NT2/D1 (cell line): ENCODE measurements at regions not wholly inside any gene's neighbourhood (a gene's known extent, or its start where the extent isn't known, plus 50 kb on each side); places are given as distances from the start of the nearest gene placed in this dataset.

Source experiments
- DNase-seq: peaks from one replicate; pipeline ENCODE4 v3.0.0-alpha.2; 2011; ENCODE audit warnings: low read depth, low spot score
- H3K27me3 ChIP-seq: 2 replicates; pipeline ENCODE4 v1.6.0; 2011; ENCODE audit warnings: mild to moderate bottlenecking; ENCODE audit not compliant: insufficient read length, insufficient read depth
- H3K36me3 ChIP-seq: 2 replicates; pipeline ENCODE4 v1.6.1; 2011; ENCODE audit warnings: mild to moderate bottlenecking, low read length, mixed read lengths; ENCODE audit not compliant: insufficient read depth, insufficient read length
- H3K4me1 ChIP-seq: 2 replicates; pipeline ENCODE4 v1.5.1; 2011; ENCODE audit not compliant: insufficient read depth, insufficient read length
- H3K4me3 ChIP-seq: 2 replicates; pipeline ENCODE4 v1.5.1; 2011; ENCODE audit warnings: low read depth; ENCODE audit not compliant: insufficient read length
- H3K9ac ChIP-seq: 2 replicates; pipeline ENCODE4 v1.6.0; 2011; ENCODE audit warnings: low read depth; ENCODE audit not compliant: insufficient read length
- H3K9me3 ChIP-seq: 2 replicates; pipeline ENCODE4 v1.5.1; 2011; ENCODE audit warnings: mild to moderate bottlenecking, low read length; ENCODE audit not compliant: insufficient read depth
- SUZ12 ChIP-seq: IDR thresholded peaks from 2 replicates; pipeline ENCODE4 v1.6.1; 2011; ENCODE audit not compliant: insufficient read length, insufficient read depth; ENCODE audit errors: extremely low read depth
- YY1 ChIP-seq: IDR thresholded peaks from 2 replicates; pipeline ENCODE4 v1.6.1; 2011; ENCODE audit not compliant: insufficient read length, insufficient read depth
- ZNF274 ChIP-seq: IDR thresholded peaks from 2 replicates; pipeline ENCODE4 v1.6.1; 2011; ENCODE audit warnings: mild to moderate bottlenecking, low read depth, low read length

DNA sequence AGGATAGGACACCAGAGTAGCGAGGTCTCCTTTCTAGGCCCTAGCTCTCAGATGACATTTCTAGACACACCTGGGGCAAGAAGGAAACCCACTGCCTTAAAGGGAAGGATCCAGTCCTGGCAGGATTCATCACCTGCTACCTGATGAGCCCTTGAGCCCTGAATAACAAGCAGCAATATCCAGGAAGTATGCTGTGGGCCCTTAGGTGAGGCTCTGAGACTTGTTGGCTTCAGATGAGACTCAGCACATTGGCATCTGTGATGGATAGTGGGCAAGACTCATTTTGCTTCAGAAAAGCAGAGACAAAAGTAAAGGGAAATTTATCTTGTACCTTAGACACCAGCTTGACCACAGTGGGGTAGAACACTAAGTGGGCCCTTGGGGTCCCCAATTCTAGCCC lies 238.4 kb upstream of the MEOX2 start:
- Histone ChIP-seq H3K4me3 (no peak overlapping the region), H3K9ac (no peak overlapping the region), H3K4me1 (no peaks in the 10 kb centered on the region), H3K36me3 (no peaks in the 10 kb centered on the region), H3K27me3 (no peaks in the 10 kb centered on the region), H3K9me3 (no peaks in the 10 kb centered on the region)
- no peak for DNase-seq
- TF ChIP-seq ZNF274 (no peak), YY1 (no peak), SUZ12 (no peak)

DNA sequence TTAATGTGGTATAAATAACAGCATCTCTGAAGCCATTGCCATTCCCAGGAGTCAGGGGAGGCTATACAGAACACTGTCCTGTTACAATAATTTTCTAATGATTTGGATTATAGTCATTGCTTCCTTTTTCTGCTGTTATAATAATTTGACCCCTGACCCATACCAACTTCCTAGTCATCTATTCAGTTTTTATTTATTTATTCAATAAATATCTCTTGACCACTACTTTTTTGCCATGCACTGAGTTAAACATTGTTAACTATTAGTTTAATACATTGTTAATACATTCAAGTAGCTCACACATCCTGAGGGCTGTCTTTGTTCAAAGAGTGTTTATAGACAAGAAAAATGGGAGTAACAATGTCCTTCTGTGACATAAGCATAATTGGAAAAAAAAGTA lies 235.5 kb upstream of the MEOX2 start:
- Histone ChIP-seq H3K4me1 (no peaks in the 10 kb centered on the region), H3K9ac (no peak overlapping the region), H3K9me3 (no peaks in the 10 kb centered on the region), H3K36me3 (no peaks in the 10 kb centered on the region), H3K27me3 (no peaks in the 10 kb centered on the region), H3K4me3 (no peak overlapping the region)
- no peak for DNase-seq
- TF ChIP-seq SUZ12 (no peak), ZNF274 (no peak), YY1 (no peak)

DNA sequence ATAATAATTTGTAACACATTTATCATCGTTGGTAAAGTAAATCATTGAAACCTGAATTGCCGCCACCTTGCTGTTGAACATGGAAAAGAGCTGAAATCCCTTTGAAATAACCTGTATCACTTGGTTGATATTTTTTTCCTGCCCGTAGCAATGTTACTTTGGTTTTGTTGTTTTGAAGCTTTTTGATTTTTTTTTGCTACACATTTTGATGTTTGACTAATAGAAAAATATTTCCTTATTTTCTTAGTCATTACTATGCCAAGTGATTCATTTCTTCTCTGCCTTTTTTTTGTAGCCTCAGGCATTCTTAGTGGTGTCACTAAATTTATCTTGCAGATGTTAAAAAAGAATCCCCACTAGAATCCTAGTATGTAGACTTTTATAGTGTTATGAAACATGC lies 235.1 kb upstream of the MEOX2 start:
- no peak for DNase-seq
- TF ChIP-seq ZNF274 (no peak), SUZ12 (no peak), YY1 (no peak)
- no peaks in the 10 kb centered on the region for H3K9me3 ChIP-seq
- no peak overlapping the region for H3K4me3 ChIP-seq
- H3K36me3 ChIP-seq = no peaks in the 10 kb centered on the region
- H3K27me3 ChIP-seq = no peaks in the 10 kb centered on the region
- H3K9ac ChIP-seq = no peak overlapping the region
- no peaks in the 10 kb centered on the region for H3K4me1 ChIP-seq

DNA sequence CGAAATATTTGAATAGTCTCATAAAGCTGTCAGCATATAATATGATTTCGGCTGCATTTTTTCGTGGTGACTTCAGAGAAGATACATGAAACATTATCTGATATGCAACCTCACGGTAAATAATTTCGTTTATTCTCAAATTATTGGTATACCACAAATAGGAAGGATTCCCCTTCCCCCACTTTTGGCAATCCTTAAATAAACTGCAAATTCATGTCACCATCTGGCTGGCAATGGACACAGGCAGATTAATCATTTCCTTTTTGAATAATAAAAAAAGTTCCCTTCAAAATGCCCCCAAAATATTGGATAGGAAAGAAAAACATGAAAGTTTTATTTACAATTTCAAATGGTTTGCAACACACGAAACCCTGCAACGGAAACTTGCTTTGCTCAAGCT lies 234.5 kb upstream of the MEOX2 start:
- Histone ChIP-seq H3K4me1 (no peaks in the 10 kb centered on the region), H3K9ac (no peak overlapping the region), H3K4me3 (no peak overlapping the region), H3K36me3 (no peaks in the 10 kb centered on the region), H3K27me3 (no peaks in the 10 kb centered on the region), H3K9me3 (no peaks in the 10 kb centered on the region)
- no peak for TF ChIP-seq ZNF274
- TF ChIP-seq YY1 = no peak
- no peak for TF ChIP-seq SUZ12
- DNase-seq = no peak

DNA sequence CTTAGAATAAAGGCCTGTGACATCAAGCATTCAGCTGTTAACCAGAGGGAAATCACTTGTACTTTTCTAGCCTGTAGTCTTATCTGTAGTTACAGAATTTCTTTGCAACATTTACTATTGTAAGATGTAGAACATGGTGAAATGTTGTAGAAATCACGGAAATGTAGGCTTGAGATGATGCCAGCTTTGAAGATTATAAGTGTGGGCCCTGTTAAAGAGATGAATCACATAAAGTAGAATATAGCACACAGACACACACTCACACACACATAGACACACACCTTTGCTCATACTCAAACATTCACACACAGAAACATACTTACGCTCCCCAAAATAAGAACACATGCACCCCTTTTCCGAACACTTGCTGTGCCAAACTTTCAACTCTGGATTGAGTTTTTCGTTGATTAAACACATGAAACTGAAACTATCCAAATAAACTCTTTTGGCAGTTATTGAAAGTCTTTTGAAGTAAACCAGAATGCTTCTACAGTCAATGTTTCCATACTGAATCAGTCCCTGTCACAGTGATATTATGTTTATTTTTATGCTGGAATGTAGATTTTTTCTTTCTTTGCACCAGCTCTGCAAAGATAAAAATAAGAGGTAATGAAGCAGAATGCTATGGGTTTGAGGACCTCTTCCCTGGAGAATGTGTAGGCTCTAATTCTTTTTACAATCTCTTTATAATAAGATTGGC lies 230.3 kb upstream of the MEOX2 start:
- DNase-seq = no peak

DNA sequence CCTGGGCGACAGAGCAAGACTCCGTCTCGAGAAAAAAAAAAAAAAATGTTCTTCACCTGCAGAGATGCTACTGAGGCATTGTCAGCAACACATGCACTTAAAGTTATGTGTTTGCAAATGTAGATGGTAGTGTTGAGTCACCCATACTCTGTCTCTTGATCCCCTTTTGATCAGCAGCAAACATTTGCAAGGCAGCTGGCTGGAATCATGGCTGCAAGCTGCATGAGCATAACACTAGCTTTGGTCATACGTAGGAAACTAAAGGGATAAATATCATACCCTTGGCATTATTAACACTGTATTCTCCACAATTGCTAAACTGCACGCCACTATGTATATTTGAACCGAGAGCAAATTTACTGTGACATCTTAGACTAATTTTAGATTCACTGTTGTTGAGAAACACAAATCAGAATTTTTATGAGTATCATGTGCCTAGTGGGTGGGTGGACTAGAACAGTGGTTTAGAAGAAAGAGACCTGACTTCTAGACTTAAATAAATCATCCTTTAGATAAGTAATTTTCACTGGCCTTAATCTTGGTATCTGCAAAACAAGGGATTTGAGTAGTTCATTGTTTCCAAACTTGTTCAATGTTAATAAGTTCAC lies 229.3 kb upstream of the MEOX2 start:
- Histone ChIP-seq H3K9me3 (no peaks in the 10 kb centered on the region), H3K27me3 (no peaks in the 10 kb centered on the region), H3K4me3 (no peak overlapping the region), H3K36me3 (no peaks in the 10 kb centered on the region), H3K4me1 (no peaks in the 10 kb centered on the region), H3K9ac (no peak overlapping the region)
- DNase-seq = no peak
- TF ChIP-seq SUZ12 = no peak
- TF ChIP-seq YY1 = no peak
- TF ChIP-seq ZNF274 = no peak

More for the DNA sequence above, 230.3 kb upstream of the MEOX2 start:
- TF ChIP-seq SUZ12 (no peak), YY1 (no peak), ZNF274 (no peak)
- H3K27me3 ChIP-seq = no peaks in the 10 kb centered on the region
- H3K9ac ChIP-seq = no peak overlapping the region
- no peaks in the 10 kb centered on the region for H3K36me3 ChIP-seq
- H3K9me3 ChIP-seq = no peaks in the 10 kb centered on the region
- H3K4me1 ChIP-seq = no peaks in the 10 kb centered on the region
- no peak overlapping the region for H3K4me3 ChIP-seq

DNA sequence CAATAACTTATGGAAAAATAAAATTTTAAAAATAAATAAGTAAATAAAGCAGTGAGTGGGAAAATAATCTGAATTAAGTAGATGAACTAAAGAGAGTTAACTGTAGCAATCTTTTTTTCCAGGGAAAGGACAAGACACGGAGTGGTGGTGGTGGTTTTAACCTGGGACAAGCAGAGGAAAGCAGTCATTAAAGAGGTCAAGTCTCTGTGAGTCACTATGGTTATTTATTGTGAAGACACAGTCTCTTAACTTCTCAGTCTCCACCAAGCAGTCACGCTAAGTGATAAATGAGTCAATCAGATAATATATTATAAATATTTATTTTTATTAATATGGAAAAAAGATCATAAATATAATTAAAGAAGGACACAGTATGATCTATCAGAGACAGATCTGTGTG lies 228.1 kb upstream of the MEOX2 start:
- H3K9me3 ChIP-seq = no peaks in the 10 kb centered on the region
- no peak overlapping the region for H3K9ac ChIP-seq
- no peaks in the 10 kb centered on the region for H3K36me3 ChIP-seq
- TF ChIP-seq YY1 (no peak), SUZ12 (no peak), ZNF274 (no peak)
- no peaks in the 10 kb centered on the region for H3K4me1 ChIP-seq
- H3K27me3 ChIP-seq = no peaks in the 10 kb centered on the region
- H3K4me3 ChIP-seq = no peak overlapping the region
- DNase-seq = no peak

DNA sequence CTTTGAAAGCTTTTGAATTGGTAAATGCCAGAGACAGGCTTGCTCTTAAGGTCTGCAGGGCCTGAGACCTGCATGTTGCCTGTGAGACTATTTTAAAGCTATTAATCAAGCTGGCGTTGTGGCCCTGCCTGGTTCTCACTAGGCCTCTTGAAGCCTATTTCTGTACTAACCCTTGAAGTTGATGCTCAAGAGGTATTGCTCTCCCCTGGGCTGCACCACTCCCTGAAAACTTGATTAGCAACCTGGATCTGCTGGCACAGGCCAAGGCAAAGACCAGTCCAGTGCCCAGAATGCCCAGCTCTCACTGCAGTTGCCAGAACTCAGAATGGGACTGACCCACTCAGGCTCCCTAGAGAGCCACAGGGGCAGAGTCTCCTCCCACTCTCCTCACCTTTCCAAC lies 220.0 kb upstream of the MEOX2 start:
- Histone ChIP-seq H3K4me3 (no peak overlapping the region), H3K36me3 (no peaks in the 10 kb centered on the region), H3K9ac (no peak overlapping the region), H3K27me3 (no peaks in the 10 kb centered on the region), H3K4me1 (no peaks in the 10 kb centered on the region), H3K9me3 (no peaks in the 10 kb centered on the region)
- TF ChIP-seq YY1 (no peak), ZNF274 (no peak), SUZ12 (no peak)
- DNase-seq = no peak
